HepG2 (cell line): ENCODE measurements at regions not wholly inside any gene's neighbourhood (a gene's known extent, or its start where the extent isn't known, plus 50 kb on each side); places are given as distances from the start of the nearest gene placed in this dataset.

Source experiments
- ATAC-seq: fragments of 200-7000 bp; cut with Tn5 transposase; 3 replicates; pipeline ENCODE4 v1.9.1; 2020; ENCODE audit warnings: mild to moderate bottlenecking, moderate library complexity
- BruUV-seq: library from RNA; stranded (reverse); fragments of 400-500 nt; replicated peaks from 2 replicates; lab custom pipeline; 2021; lab: Mats Ljungman, UMichigan
- CTCF ChIA-PET: fragments of 300-600 bp; formaldehyde crosslinking; extraction: SDS; loops from one replicate; lab custom pipeline; 2021; ENCODE audit warnings: low total read pairs, inconsistent platforms, low intra/inter-chr PET ratio; lab: Yijun Ruan, JAX
- POLR2A ChIA-PET: fragments of 350-600 bp; sonication (Branson Sonifier 250); formaldehyde crosslinking; loops from one replicate; lab custom pipeline; 2020; ENCODE audit warnings: antibody characterized with exemption, inconsistent platforms; lab: Yijun Ruan, JAX
- DNase-seq: peaks from one replicate; pipeline ENCODE4 v3.0.0-alpha.2; 2015; ENCODE audit warnings: low spot score
- FAIRE-seq: peaks from 3 replicates; lab custom pipeline; 2011; peaks lifted over from hg19 to GRCh38; lab: Jason Lieb, UNC
- H2AFZ ChIP-seq: one replicate; pipeline ENCODE4 v1.6.1; 2011; ENCODE audit warnings: low read length, inconsistent platforms
- H3K27ac ChIP-seq: fragments of 300-600 bp; 3 replicates; pipeline ENCODE4 v1.8.0; 2011; ENCODE audit warnings: mixed run types, mild to moderate bottlenecking, mixed read lengths, low read length, inconsistent platforms; ENCODE audit not compliant: insufficient read depth; ENCODE audit errors: extremely low read length
- H3K27me3 ChIP-seq, 2 experiments: fragments of 200-600 bp in 1 of 2; 2 replicates in 1 of 2; 3 replicates in 1 of 2; pipeline versions ENCODE4 v1.6.0 to v1.8.0; 2011; ENCODE audit warnings: low read length in 2 of 2, mild to moderate bottlenecking in 2 of 2, moderate library complexity in 2 of 2, inconsistent platforms in 1 of 2; ENCODE audit not compliant: insufficient read depth in 2 of 2, control insufficient read depth in 1 of 2
- H3K36me3 ChIP-seq, 2 experiments: fragments of 200-600 bp in 1 of 2; replicated peaks in 1 of 2; 2 replicates in 1 of 2; 3 replicates in 1 of 2; pipeline versions ENCODE4 v1.5.1 to v1.8.0; 2011; ENCODE audit warnings: low read length in 2 of 2, inconsistent platforms in 1 of 2; ENCODE audit not compliant: insufficient read depth in 2 of 2, control insufficient read depth in 1 of 2
- H3K4me1 ChIP-seq: 2 replicates; pipeline ENCODE4 v1.5.1; 2012; ENCODE audit warnings: low read length, inconsistent platforms; ENCODE audit not compliant: insufficient read depth
- H3K4me2 ChIP-seq: 2 replicates; pipeline ENCODE4 v1.6.0; 2011; ENCODE audit warnings: low read depth, low read length, inconsistent platforms
- H3K4me3 ChIP-seq, 3 experiments: fragments of 200-600 bp in 1 of 3; sonication (generic), shearing (Covaris generic) in 1 of 3; replicated peaks in 1 of 3; 2 replicates each; pipeline ENCODE4 v1.5.1; 2011 to 2016; ENCODE audit warnings: low read length in 3 of 3, inconsistent platforms in 2 of 3, low read depth in 2 of 3, mild to moderate bottlenecking in 2 of 3, control low read depth in 1 of 3, mixed read lengths in 1 of 3; ENCODE audit not compliant: insufficient read depth in 1 of 3
- H3K79me2 ChIP-seq: one replicate; pipeline ENCODE4 v1.6.1; 2011; ENCODE audit warnings: low read length, inconsistent platforms; ENCODE audit not compliant: insufficient read depth
- H3K9ac ChIP-seq: 2 replicates; pipeline ENCODE4 v1.6.0; 2011; ENCODE audit warnings: mild to moderate bottlenecking, low read depth, low read length, inconsistent platforms; ENCODE audit not compliant: insufficient read depth
- H3K9me3 ChIP-seq: 2 replicates; pipeline ENCODE4 v1.5.1; 2012; ENCODE audit warnings: mild to moderate bottlenecking, low read length
- H4K20me1 ChIP-seq: 2 replicates; pipeline ENCODE4 v1.6.0; 2011; ENCODE audit warnings: inconsistent platforms, mild to moderate bottlenecking, low read length, moderate library complexity; ENCODE audit not compliant: insufficient read depth
- BHLHE40 ChIP-seq: IDR thresholded peaks from 2 replicates; pipeline ENCODE4 v1.6.1; 2011; ENCODE audit warnings: low read length, improper control_type of control experiment
- DNMT1 ChIP-seq: sonication (generic); formaldehyde crosslinking; IDR thresholded peaks from 2 replicates; pipeline ENCODE4 v1.5.1; 2020; ENCODE audit warnings: mild to moderate bottlenecking, missing genetic modification reagents
- GATA4 ChIP-seq: sonication (generic); IDR thresholded peaks from 2 replicates; pipeline ENCODE4 v1.6.1; 2016; ENCODE audit warnings: antibody characterized with exemption, low read depth, borderline replicate concordance
- POLR2G ChIP-seq: fragments of 200-400 bp; formaldehyde crosslinking; IDR thresholded peaks from 2 replicates; pipeline ENCODE4 v1.6.1; 2018; ENCODE audit warnings: mild to moderate bottlenecking, low read depth, low read length, moderate library complexity
- SMARCC2 ChIP-seq: fragments of 450-650 bp; IDR thresholded peaks from 2 replicates; pipeline ENCODE4 v1.6.1; 2017; ENCODE audit warnings: antibody characterized with exemption, mild to moderate bottlenecking
- ZEB1 ChIP-seq: IDR thresholded peaks from 2 replicates; pipeline ENCODE4 v1.6.1; 2012; ENCODE audit warnings: mild to moderate bottlenecking, low read depth, inconsistent platforms; ENCODE audit not compliant: insufficient replicate concordance
- ZMYM3 ChIP-seq: sonication (generic); formaldehyde crosslinking; IDR thresholded peaks from 2 replicates; pipeline ENCODE4 v1.5.1; 2020; ENCODE audit warnings: mild to moderate bottlenecking, missing genetic modification reagents
- ZNF20 ChIP-seq: sonication (generic); formaldehyde crosslinking; IDR thresholded peaks from 2 replicates; pipeline ENCODE4 v1.4.0; 2020; ENCODE audit warnings: mild to moderate bottlenecking, moderate library complexity, missing genetic modification reagents
- ZNF264 ChIP-seq: sonication (generic); formaldehyde crosslinking; IDR thresholded peaks from 2 replicates; pipeline ENCODE4 v1.4.0; 2020; ENCODE audit warnings: missing genetic modification reagents
- ZNF335 ChIP-seq: sonication (generic); formaldehyde crosslinking; IDR thresholded peaks from 2 replicates; pipeline ENCODE4 v1.4.0; 2020; ENCODE audit warnings: missing genetic modification reagents
- ZNF34 ChIP-seq: sonication (generic); formaldehyde crosslinking; IDR thresholded peaks from 2 replicates; pipeline ENCODE4 v1.4.0; 2020; ENCODE audit warnings: mild to moderate bottlenecking, missing genetic modification reagents, borderline replicate concordance
- ZNF343 ChIP-seq: sonication (generic); formaldehyde crosslinking; IDR thresholded peaks from 2 replicates; pipeline ENCODE4 v1.4.0; 2020; ENCODE audit warnings: mild to moderate bottlenecking, missing genetic modification reagents
- ZNF720 ChIP-seq: sonication (generic); formaldehyde crosslinking; IDR thresholded peaks from 2 replicates; pipeline ENCODE4 v1.4.0; 2020; ENCODE audit warnings: missing genetic modification reagents
- WGBS: methylation state at CpG from one replicate; pipeline ENCODE4 v1.1.6; 2017; ENCODE audit warnings: low lambda C conversion rate; 5-methylcytosine and 5-hydroxymethylcytosine counted together
- in situ Hi-C: cut with HindIII; loops from 2 replicates; pipeline ENCODE4 v1.10.0; 2017; ENCODE audit warnings: low pct_unique_long_range_greater_than_20kb; ENCODE audit not compliant: extremely low pct_ligation_motif_present
- intact Hi-C: fragments of 100-400 bp; cut with micrococcal nuclease; formaldehyde crosslinking; loops from one replicate; pipeline ENCODE4 v1.10.0; 2022; ENCODE audit not compliant: unreplicated experiment
- TF ChIP-seq, protein P1 (sequence below): fragments of 450-650 bp; IDR thresholded peaks from 2 replicates; pipeline ENCODE4 v1.6.1; 2016
- TF ChIP-seq, protein P2 (sequence below): sonication (generic); formaldehyde crosslinking; IDR thresholded peaks from 2 replicates; pipeline ENCODE4 v1.9.0; 2021; ENCODE audit warnings: missing genetic modification reagents, borderline replicate concordance
- TF ChIP-seq, protein P3 (sequence below): sonication (generic); formaldehyde crosslinking; IDR thresholded peaks from 2 replicates; pipeline ENCODE4 v1.4.0; 2020; ENCODE audit warnings: mild to moderate bottlenecking, missing genetic modification reagents

DNA sequence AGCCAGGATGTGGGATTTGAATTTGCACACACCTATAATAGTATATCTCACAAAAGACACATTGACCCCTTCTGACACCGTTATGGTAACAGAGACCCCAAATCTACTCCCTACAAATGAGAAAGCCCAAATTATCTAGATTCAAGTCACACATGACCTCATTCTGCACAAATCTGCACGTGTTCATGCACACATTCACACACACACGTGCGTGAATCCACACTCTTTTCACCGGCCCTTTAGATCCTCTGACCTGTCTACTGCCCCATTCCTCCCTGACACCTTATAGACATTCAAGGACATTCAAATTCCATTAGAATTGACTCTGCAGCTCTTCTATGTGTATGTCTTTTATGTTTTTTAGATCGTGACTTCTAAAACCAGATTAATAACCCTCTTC, 627.8 kb upstream of the ID2 start:
- in situ Hi-C loops, result no loop called here
- ChIA-PET POLR2A (no interaction called here), CTCF (no interaction called here)
- intact Hi-C loops, result no loop called here
- no peak overlapping the region for H2AFZ ChIP-seq
- H3K27ac ChIP-seq, result no peak overlapping the region
- H4K20me1 ChIP-seq, result no peaks in the 10 kb centered on the region
- TF ChIP-seq BHLHE40 (peak; percentile 51), DNMT1 (no peak)
- TF ChIP-seq, protein P1, sequence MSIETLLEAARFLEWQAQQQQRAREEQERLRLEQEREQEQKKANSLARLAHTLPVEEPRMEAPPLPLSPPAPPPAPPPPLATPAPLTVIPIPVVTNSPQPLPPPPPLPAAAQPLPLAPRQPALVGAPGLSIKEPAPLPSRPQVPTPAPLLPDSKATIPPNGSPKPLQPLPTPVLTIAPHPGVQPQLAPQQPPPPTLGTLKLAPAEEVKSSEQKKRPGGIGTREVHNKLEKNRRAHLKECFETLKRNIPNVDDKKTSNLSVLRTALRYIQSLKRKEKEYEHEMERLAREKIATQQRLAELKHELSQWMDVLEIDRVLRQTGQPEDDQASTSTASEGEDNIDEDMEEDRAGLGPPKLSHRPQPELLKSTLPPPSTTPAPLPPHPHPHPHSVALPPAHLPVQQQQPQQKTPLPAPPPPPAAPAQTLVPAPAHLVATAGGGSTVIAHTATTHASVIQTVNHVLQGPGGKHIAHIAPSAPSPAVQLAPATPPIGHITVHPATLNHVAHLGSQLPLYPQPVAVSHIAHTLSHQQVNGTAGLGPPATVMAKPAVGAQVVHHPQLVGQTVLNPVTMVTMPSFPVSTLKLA, result peak; percentile 81
- H3K79me2 ChIP-seq, result no peaks in the 10 kb centered on the region
- BruUV-seq, result no TSS peak
- H3K4me3 ChIP-seq, result no peak overlapping the region
- H3K9ac ChIP-seq, result no peak overlapping the region
- H3K4me1 ChIP-seq, result no peaks in the 10 kb centered on the region
- WGBS, result 32% methylated on average over 6 of the region's 6 CpGs
- no peak for FAIRE-seq
- H3K9me3 ChIP-seq, result no peaks in the 10 kb centered on the region
- no peak overlapping the region for H3K4me2 ChIP-seq
- H3K36me3 ChIP-seq, result no peaks in the 10 kb centered on the region
- DNase-seq, result no peak
- peaks cover 0 to 4% of the 10 kb centered on the region in 2 experiments; a peak in 1 of 5 replicates for H3K27me3 ChIP-seq
- ATAC-seq, result no peak

DNA sequence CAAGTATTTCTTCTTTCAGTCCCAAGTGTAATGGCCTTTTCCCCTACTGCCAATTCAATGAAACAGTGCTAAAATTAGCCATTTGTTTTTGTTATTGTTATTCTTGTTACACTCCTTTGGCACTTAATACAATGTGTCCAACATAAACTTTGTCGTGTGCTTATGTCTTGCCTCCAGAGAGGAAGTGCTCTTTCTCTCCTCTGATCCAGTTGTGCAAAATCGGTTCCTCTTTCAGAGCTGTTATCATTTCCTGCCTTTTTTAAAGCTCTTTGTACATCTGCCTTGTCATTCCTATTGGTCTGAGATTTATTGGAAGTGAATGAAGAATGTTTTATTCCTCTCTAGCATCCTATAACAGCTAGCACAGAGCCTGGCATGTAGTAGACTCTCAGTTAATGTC, 623.2 kb upstream of the ID2 start:
- Histone ChIP-seq H3K36me3 (no peaks in the 10 kb centered on the region), H3K4me3 (no peak overlapping the region), H3K4me1 (no peaks in the 10 kb centered on the region), H3K9me3 (no peaks in the 10 kb centered on the region), H3K79me2 (no peaks in the 10 kb centered on the region), H3K27me3 (peaks cover 0 to 4% of the 10 kb centered on the region in 2 experiments; a peak in 1 of 5 replicates), H3K4me2 (no peak overlapping the region), H3K27ac (no peak overlapping the region), H2AFZ (no peak overlapping the region), H4K20me1 (no peaks in the 10 kb centered on the region), H3K9ac (no peak overlapping the region)
- ATAC-seq, result no peak
- FAIRE-seq, result no peak
- DNase-seq, result no peak
- POLR2A ChIA-PET, result no interaction called here
- intact Hi-C loops (no loop called here), in situ Hi-C loops (no loop called here)
- CTCF ChIA-PET, result no interaction called here
- WGBS, result 23% methylated on average over 2 of the region's 2 CpGs
- no TSS peak for BruUV-seq
- TF ChIP-seq ZNF20 (CRISPR knock-in tag) (no peak), ZNF335 (CRISPR knock-in tag) (no peak), POLR2G (no peak), ZNF34 (CRISPR knock-in tag) (no peak), ZNF720 (CRISPR knock-in tag) (no peak), GATA4 (no peak), ZMYM3 (CRISPR knock-in tag) (no peak), ZEB1 (no peak), ZNF343 (CRISPR knock-in tag) (no peak), ZNF264 (CRISPR knock-in tag) (no peak), SMARCC2 (no peak)
- TF ChIP-seq, protein P2, sequence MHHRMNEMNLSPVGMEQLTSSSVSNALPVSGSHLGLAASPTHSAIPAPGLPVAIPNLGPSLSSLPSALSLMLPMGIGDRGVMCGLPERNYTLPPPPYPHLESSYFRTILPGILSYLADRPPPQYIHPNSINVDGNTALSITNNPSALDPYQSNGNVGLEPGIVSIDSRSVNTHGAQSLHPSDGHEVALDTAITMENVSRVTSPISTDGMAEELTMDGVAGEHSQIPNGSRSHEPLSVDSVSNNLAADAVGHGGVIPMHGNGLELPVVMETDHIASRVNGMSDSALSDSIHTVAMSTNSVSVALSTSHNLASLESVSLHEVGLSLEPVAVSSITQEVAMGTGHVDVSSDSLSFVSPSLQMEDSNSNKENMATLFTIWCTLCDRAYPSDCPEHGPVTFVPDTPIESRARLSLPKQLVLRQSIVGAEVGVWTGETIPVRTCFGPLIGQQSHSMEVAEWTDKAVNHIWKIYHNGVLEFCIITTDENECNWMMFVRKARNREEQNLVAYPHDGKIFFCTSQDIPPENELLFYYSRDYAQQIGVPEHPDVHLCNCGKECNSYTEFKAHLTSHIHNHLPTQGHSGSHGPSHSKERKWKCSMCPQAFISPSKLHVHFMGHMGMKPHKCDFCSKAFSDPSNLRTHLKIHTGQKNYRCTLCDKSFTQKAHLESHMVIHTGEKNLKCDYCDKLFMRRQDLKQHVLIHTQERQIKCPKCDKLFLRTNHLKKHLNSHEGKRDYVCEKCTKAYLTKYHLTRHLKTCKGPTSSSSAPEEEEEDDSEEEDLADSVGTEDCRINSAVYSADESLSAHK (CRISPR knock-in tag), result no peak
- TF ChIP-seq, protein P3, sequence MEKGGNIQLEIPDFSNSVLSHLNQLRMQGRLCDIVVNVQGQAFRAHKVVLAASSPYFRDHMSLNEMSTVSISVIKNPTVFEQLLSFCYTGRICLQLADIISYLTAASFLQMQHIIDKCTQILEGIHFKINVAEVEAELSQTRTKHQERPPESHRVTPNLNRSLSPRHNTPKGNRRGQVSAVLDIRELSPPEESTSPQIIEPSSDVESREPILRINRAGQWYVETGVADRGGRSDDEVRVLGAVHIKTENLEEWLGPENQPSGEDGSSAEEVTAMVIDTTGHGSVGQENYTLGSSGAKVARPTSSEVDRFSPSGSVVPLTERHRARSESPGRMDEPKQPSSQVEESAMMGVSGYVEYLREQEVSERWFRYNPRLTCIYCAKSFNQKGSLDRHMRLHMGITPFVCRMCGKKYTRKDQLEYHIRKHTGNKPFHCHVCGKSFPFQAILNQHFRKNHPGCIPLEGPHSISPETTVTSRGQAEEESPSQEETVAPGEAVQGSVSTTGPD (CRISPR knock-in tag), result no peak
